Dedifferentiated amniotic fluid mesenchymal stem cell (primary cell): ENCODE measurements at regions not wholly inside any gene's neighbourhood (a gene's known extent, or its start where the extent isn't known, plus 50 kb on each side); places are given as distances from the start of the nearest gene placed in this dataset.

Experiments
- DNase-seq: peaks from one replicate; pipeline ENCODE4 v3.0.0-alpha.2; 2016; ENCODE audit errors: extremely low spot score

DNA sequence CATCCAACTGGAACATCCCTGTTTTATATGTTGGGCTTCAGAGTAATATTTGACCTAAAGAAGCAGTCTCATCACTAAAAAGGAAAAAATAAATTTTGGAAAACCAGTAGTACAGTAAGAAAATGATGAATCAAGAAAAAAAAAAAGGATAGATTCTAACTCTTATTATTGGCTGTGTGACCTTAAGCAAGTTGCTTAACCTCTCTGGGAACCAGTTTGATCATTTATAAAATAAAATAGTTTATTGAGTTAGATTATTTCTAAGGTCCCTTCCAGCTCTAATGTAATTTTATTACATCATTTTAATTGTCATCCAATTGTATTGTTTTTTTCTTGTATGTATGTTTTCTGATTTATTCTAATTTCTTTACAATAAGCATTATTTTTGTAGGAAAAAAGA is 127.0 kb downstream of the PRELID2 start:
- no peak for DNase-seq

DNA sequence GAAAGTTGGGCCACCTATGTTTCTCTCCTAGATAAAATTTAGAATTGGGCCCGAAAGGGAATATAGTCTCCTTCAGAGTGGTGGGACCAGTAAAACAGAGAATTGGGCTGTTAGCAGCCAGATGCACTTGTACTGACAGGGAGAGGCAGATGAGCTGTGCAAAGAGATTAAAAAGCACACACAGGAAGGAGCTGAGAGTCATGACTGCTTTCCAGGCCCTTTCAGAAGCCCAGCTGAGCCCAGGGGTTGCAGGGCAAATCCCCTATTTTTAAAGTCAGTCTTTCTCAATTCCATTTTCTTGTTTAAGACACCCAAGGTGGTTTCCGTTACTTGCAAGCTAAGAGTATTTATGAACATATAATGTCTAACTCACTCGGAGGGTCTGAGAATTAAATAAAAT is 130.4 kb downstream of the PRELID2 start:
- no peak for DNase-seq

DNA sequence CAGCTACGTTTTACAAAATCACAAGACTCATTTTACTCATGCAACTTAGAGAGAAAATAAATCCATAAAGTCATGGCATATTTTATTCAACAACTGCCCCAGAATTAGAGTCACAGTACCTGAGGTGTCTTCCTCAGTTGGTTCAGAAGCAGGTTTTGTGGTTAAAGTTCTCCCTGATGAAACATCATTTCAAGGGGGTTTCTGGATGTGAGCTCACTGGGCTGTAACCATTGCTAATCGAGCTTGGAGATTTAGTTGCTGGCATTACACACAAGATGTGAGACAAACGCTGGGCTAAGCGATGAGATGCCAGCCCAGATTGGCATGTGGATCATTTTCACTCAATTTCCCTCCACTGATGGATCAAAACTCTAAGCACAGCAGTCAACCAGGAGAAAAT is 131.3 kb downstream of the PRELID2 start:
- no peak for DNase-seq

DNA sequence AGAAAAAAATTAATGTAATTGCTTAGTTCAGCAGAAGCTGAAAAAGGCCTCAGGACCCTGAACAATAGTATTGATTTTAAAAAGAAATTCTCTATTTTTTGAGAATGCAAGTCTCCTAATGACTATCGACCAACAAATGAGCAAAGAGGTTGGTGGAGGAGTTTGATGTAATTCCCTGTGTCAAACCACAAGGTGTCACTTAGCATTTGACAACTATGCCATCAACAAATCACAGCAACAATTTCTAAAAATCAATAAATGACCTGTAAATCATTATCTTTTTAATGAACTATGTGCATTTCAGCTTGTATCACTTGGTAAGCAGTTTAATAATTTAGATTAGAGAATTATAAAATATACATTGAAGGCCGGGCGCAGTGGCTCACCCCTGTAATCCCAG is 133.7 kb downstream of the PRELID2 start:
- no peak for DNase-seq

- DNase-seq: no peak
These were observed 135.3 kb downstream of the PRELID2 start for GRCh38 chr5:145699846-145700245.

DNA sequence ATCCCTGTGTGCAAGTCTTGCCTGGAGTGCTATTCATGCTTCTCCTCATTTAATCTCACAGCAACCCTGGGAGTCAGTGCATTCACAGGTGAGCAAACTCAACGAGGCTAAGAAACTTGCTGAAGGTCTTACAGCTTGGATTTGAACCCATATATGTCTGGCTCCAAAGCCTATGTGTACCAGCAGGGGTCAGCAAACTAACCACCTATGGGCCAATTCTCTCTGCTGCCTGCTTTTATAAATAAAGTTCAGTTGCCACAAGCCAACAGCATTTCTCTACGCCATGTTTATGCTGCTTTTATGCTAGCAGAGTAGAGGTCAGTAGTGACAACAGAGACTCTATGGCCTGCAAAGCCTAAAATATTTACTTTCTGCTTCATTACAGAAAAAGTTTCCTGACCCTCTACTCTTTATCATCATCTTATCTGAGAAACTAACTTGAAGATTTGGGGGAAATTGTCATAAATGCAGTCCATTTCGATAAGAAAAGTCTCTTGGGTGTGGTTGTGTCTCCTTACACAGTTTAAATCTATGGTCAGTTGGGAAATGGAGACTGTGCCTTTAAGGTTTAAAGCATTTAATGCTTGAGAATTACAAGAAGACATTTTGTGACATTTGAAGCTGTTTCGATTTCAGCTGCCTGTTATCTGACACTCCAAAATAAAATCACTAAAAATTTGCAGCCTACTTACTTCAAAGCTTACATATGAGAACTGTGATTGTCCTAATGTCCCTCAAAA is 137.7 kb downstream of the PRELID2 start:
- DNase-seq: peak; percentile 51

GRCh38 chr5:145689235-145689634 is 145.9 kb downstream of the PRELID2 start:
- DNase-seq: no peak

DNA sequence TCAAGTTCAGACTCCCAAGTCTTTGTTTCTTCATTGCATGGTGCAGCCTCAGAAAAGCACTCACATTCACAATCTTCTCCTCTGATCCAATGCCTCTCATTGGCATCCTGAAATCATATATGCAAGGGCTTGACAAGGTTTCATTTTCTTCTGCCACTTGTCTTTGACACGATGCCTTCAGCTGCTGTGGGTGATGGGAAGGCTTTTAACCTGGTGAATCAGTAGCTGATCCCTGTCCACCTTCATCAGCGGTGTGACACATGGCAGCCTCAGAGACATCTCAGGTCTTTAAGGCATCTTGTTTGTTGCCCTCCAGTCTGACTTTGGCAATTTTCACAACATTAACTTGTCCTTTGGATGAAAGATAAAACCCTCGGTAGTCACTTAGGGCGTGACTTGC is 147.2 kb downstream of the PRELID2 start:
- no peak for DNase-seq

- no peak for DNase-seq
These were observed 149.7 kb downstream of the PRELID2 start for GRCh38 chr5:145685417-145685816.

DNA sequence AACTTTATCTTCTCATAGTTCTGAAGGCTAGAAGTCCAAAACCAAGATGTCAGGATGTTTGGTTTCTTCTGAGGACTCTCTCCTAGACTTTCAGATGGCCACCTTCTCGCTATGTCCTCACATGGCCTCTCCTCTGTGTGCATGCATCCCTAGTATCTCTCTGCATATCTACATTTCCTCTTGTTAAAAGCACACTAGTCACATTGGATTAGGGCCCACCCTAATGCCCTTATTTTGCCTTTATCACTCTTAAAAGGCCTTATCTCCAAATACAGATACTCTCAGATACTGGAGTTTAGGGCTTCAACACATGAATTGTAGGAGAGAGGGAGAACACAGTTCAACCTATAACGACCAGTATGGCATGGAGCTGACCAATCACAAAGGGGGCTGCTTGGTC is 151.7 kb downstream of the PRELID2 start:
- no peak for DNase-seq

DNA sequence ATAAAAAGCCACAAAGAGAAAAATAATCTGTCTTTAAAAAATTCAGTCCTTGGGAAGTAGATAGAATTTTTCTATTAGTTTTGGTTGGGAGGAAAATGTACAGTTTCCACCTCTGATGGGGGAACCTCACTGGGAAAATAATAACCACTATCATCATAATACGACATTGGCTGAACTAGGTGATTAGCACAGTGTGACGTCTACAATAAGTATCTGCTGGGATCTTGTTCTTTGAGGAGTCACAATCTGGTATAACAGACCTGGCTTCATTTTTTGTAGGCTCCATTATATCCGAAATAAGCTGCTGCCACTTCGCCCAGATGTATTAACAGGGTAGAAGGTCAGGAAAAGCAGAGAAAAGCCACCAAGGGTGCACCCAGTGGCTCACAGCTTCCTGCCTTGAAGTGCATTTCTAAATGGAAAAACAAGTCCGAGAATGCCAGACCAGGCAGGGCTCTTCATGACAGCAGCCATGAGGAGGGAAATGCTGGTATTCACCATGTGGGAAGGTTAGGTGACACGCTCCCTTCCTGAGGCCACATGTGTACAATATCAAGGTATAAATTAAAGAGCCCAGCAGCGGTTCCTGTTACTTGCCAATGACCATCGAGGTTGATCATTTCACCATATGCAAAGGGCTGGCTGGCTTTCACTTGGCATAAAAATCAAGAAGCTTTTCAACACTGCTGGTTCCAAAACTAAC is 152.8 kb downstream of the PRELID2 start:
- no peak for DNase-seq

DNA sequence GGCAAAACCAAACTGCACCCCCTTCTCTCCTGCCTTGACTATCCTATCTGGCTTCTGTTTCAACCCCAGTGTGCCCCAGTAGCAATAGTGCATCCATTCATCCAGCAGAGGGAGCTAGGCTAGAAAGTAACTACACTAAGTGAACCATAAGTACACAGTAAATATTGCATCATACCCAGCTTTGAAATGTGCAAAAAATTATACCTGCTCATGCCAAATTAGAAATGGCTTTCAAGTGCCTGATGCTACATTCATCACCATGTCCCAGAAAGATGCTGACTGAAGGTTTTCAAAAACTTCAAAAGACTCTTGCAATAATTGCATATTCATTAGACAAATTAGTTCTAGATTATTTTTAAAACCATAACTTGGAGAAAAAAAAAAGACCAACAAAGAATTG is 153.5 kb downstream of the PRELID2 start:
- peak; percentile 72 for DNase-seq

DNA sequence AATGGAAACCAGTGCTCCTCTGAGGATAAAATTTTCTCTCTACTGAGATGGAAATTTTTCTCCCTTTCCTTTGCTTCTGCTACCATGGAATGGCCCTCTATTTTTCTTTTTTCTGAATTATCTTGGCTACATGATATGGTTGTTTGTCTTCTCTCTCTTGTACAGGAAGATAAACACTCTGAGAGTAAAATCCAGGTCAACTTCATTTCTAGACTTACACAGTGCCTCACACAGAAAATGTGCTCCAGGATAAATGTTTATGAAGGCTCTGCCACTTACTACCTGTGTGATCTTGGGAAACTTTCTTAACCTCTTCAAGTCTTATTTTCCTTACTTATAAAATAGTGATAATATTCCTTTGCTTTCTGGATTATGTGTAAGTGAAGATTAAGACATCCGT is 153.9 kb downstream of the PRELID2 start:
- no peak for DNase-seq

GRCh38 chr5:145680767-145681166 is 154.4 kb downstream of the PRELID2 start:
- DNase-seq: no peak

DNA sequence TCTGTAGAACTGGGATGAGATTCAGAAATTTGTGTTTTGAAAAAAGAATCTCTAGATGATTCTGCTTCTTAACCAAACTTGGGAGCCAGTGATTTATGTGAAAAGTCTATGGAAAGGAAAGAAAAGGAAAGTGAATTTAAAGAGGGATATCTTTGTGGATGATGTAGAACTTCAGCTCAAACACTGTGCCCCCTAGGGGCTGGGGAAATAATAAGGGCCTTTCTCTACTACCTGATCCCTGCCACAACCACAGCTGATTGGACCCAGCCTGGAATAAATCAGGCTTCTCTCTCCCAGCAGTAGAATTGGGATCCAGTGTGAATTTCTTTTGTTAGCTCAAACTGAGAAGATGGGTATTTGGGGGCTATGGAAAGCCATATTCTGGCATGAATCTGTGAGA is 155.0 kb downstream of the PRELID2 start:
- DNase-seq: no peak

DNA sequence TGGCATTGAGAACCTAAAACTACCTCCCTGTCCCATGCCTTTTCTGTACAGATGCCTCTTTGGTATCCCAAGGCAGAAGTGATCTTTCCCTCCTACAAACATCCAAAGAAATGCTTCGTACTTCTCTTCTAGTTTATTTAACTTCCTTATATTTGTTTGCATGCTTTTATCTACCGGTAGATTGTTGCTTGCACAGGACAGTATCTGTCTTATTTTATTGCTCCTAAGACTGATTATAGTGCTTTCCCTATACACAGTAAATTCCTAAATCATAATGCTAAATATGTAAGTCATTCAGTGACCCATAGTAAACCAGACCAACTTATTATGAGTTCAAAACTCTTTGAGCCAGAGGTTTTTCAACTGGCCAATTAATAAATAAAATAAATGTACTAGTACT is 156.9 kb downstream of the PRELID2 start:
- DNase-seq: no peak

DNA sequence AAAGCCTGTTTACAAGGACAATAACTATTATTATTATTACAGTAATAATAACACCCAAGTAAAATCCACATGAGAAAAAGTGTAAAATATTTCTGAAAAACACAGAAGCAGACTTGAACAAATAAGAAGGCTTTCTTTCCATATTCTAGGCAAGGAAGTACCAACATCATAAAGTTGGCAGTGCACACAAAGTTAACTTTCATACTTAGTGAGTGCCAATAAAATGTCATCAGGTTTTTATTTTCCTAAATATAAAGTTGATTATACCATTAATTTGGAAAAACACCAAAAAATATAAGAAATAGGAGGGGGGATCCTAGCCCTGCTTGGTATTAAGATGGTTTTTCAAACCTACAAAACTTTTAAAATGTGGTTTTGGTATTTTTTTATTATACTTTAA is 161.4 kb downstream of the PRELID2 start:
- no peak for DNase-seq

DNA sequence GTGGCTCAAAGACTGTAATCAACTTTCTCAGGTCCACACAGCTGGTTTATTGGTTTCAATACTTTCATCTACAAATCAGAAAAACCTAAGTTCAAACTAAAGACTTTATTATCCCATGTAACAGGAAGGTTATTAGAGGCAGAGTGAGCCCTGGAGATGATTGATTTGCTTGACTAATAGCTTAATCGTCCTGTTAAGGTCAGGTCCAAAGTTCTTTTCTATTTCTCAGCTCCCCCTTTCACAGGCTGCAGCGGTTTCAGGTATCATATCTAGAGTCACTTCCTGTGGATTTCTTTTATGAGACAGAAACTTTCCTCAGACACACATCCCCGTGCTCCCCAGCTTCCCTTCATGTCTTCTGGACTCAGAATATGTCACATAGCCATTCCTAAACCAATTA is 166.4 kb downstream of the PRELID2 start:
- no peak for DNase-seq

- no peak for DNase-seq
These were observed 167.4 kb downstream of the PRELID2 start for GRCh38 chr5:145667742-145668141.

GRCh38 chr5:145666591-145666990 is 168.6 kb downstream of the PRELID2 start:
- no peak for DNase-seq

GRCh38 chr5:145661737-145662485 is 173.2 kb downstream of the PRELID2 start:
- DNase-seq: peak; percentile 17

GRCh38 chr5:145660897-145661640 is 174.1 kb downstream of the PRELID2 start:
- no peak for DNase-seq
